ENCODE measurements at regions not wholly inside any gene's neighbourhood (a gene's known extent, or its start where the extent isn't known, plus 50 kb on each side); places are given as distances from the start of the nearest gene placed in this dataset.

DNA sequence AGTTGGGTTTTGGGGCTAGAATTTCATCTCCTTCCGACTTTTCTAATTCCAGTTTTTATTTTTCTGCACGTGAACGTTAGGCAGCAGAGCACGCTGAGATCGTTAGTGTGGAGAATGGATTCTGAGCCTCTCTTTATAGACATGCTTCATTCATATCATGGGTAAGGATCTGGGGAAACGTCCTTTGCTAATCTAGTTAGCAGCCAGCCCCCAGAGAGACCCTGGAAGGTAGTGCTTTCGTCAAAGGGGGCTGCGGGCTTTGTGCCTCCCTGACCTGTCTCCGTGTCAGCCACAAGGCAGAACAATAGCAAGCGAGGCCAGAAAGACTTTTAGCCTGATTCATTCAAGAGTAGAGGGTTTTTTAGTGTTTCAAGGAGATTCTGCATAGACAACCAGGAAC is 196.3 kb upstream of the KLF6 start:
- no peaks in the 10 kb centered on the region for H3K9me3 ChIP-seq
- no peaks in the 10 kb centered on the region for H3K27me3 ChIP-seq
- H3K4me3 ChIP-seq: no peak overlapping the region
- H3K36me3 ChIP-seq: no peaks in the 10 kb centered on the region
- WGBS, 3 donors: 72 to 77% (median 73%) methylated on average over 10 of the region's 10 CpGs
- DNase-seq: no peak
- no peaks in the 10 kb centered on the region for H3K4me1 ChIP-seq (ENCODE audit: insufficient read depth)
- intact Hi-C loops (cut with DNase I): no loop called here
- TF ChIP-seq EP300 (IDR thresholded peaks at IDR 0.05) (no peak), POLR2A (IDR thresholded peaks at IDR 0.05) (no peak)
- TF ChIP-seq, protein P1, sequence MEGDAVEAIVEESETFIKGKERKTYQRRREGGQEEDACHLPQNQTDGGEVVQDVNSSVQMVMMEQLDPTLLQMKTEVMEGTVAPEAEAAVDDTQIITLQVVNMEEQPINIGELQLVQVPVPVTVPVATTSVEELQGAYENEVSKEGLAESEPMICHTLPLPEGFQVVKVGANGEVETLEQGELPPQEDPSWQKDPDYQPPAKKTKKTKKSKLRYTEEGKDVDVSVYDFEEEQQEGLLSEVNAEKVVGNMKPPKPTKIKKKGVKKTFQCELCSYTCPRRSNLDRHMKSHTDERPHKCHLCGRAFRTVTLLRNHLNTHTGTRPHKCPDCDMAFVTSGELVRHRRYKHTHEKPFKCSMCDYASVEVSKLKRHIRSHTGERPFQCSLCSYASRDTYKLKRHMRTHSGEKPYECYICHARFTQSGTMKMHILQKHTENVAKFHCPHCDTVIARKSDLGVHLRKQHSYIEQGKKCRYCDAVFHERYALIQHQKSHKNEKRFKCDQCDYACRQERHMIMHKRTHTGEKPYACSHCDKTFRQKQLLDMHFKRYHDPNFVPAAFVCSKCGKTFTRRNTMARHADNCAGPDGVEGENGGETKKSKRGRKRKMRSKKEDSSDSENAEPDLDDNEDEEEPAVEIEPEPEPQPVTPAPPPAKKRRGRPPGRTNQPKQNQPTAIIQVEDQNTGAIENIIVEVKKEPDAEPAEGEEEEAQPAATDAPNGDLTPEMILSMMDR (IDR thresholded peaks at IDR 0.05): no peak
- H3K27ac ChIP-seq: no peak overlapping the region

DNA sequence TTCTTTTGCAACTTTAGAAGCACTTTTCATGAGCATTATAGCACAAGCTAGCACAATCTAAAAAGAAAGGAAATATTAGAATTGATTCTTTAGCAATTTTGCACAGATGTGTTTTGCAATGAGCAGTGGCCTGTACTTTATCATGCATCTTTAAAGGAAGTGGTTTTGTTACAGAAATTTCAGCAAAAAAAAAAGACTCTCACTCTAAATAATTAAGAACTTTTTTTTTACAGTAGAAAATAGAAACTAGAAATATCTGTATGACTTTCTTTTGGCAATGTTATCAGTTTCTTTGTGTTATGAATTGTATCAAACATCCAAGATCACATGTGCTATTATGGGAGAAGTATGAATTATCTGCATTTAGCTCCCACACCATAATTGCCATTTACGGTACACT is 195.7 kb upstream of the KLF6 start:
- intact Hi-C loops (cut with DNase I): no loop called here
- H3K4me3 ChIP-seq: no peak overlapping the region
- H3K4me1 ChIP-seq (ENCODE audit: insufficient read depth): no peaks in the 10 kb centered on the region
- H3K36me3 ChIP-seq: no peaks in the 10 kb centered on the region
- TF ChIP-seq, protein P1 (IDR thresholded peaks at IDR 0.05): no peak
- TF ChIP-seq POLR2A (IDR thresholded peaks at IDR 0.05): no peak
- TF ChIP-seq EP300 (IDR thresholded peaks at IDR 0.05): no peak
- H3K9me3 ChIP-seq: no peaks in the 10 kb centered on the region
- WGBS, 3 donors: 48 to 55% (median 51%) methylated on average over 1 of the region's 1 CpG
- H3K27me3 ChIP-seq: no peaks in the 10 kb centered on the region
- H3K27ac ChIP-seq: no peak overlapping the region
- DNase-seq: no peak

DNA sequence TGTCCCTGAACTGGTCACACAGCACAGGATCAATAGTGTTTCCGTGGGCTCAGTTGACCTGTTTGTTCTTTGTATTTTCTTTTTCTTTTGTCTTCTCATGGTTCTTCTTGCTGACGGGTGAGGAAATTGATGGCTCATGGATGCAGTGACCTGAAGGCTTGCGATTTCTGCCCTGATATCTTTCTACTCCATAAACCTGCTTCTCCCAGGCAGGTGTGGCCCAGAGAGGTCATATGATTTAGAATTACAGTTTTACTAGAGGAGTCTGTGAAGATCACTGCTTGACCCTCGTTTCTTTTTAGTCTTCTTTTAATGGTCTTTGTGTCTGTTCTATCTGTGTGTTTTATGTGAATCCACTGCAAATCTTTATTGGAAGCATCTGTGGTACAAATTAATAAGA is 195.1 kb upstream of the KLF6 start:
- H3K27ac ChIP-seq: no peak overlapping the region
- no peak overlapping the region for H3K4me3 ChIP-seq
- no peak for DNase-seq
- TF ChIP-seq EP300 (IDR thresholded peaks at IDR 0.05): no peak
- TF ChIP-seq POLR2A (IDR thresholded peaks at IDR 0.05): no peak
- TF ChIP-seq, protein P1 (IDR thresholded peaks at IDR 0.05): no peak
- H3K27me3 ChIP-seq: no peaks in the 10 kb centered on the region
- H3K9me3 ChIP-seq: no peaks in the 10 kb centered on the region
- intact Hi-C loops (cut with DNase I): no loop called here
- WGBS, 3 donors: 59 to 66% (median 63%) methylated on average over 4 of the region's 4 CpGs
- no peaks in the 10 kb centered on the region for H3K4me1 ChIP-seq (ENCODE audit: insufficient read depth)
- H3K36me3 ChIP-seq: no peaks in the 10 kb centered on the region

DNA sequence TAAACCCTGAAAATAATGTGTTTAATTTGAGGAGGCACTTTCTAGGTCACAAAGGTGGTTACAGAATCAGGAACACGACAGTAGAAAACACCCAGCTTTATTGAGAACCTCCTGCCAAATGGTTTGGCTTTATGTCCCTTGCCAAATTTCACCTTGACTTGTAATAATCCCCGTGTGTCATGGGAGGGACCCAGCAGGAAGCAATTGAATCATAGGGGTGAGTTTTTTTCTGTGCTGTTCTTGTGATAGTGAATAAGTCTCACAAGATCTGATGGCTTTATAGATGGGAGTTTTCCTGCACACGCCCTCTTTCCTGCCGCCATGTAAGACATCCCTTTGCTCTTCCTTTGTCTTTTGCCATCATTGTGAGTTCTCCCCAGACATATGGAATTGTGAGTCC is 193.8 kb upstream of the KLF6 start:
- TF ChIP-seq POLR2A (IDR thresholded peaks at IDR 0.05) (no peak), EP300 (IDR thresholded peaks at IDR 0.05) (no peak)
- TF ChIP-seq, protein P1 (IDR thresholded peaks at IDR 0.05): no peak
- 78 to 84% (median 83%) methylated on average over 4 of the region's 4 CpGs for WGBS, 3 donors
- intact Hi-C loops (cut with DNase I): no loop called here
- Histone ChIP-seq H3K4me1 (ENCODE audit: insufficient read depth) (no peaks in the 10 kb centered on the region), H3K36me3 (no peaks in the 10 kb centered on the region), H3K4me3 (no peak overlapping the region), H3K27ac (no peak overlapping the region), H3K27me3 (no peaks in the 10 kb centered on the region), H3K9me3 (no peaks in the 10 kb centered on the region)
- no peak for DNase-seq

DNA sequence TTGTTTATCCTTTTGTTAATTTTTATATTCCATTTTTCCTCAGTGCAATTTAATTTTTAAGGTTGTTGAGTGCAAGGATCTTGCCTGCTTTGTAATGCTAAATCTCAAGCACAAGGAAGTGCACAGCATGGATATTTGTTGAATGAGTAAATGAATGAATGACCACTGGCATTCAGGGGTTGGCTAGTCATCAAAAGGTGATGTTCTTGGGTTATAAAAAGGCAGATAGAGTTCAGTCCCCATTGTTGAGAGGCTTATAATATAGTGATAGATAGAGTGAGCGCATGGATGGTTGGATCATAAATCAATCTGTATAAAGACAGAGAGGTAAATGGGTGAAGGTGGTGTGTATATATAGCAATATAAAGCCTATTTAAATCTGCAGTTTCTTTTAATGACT is 193.2 kb upstream of the KLF6 start:
- Histone ChIP-seq H3K27ac (no peak overlapping the region), H3K9me3 (no peaks in the 10 kb centered on the region), H3K4me3 (no peak overlapping the region), H3K36me3 (no peaks in the 10 kb centered on the region), H3K4me1 (ENCODE audit: insufficient read depth) (no peaks in the 10 kb centered on the region), H3K27me3 (no peaks in the 10 kb centered on the region)
- intact Hi-C loops (cut with DNase I): no loop called here
- 96 to 98% (median 96%) methylated on average over 1 of the region's 1 CpG for WGBS, 3 donors
- TF ChIP-seq EP300 (IDR thresholded peaks at IDR 0.05) (no peak), POLR2A (IDR thresholded peaks at IDR 0.05) (no peak)
- TF ChIP-seq, protein P1 (IDR thresholded peaks at IDR 0.05): no peak
- DNase-seq: no peak
